Right cardiac atrium (tissue), 5 donors: ENCODE measurements at regions not wholly inside any gene's neighbourhood (a gene's known extent, or its start where the extent isn't known, plus 50 kb on each side); places are given as distances from the start of the nearest gene placed in this dataset.
A peak's percentile ranks its signal among the peaks of the same experiment; 100 is the strongest.
"Not testable (repeated sequence)": the region's sequence is repeated elsewhere in the genome, so short reads cannot be mapped to it uniquely, and the experiment has no call there.

Source experiments
- ATAC-seq, 2 donors: fragments of 200-7000 bp; cut with Tn5 transposase; one replicate each; pipeline versions ENCODE4 v1.8.0 to v1.9.1; 2020; ENCODE audit warnings: moderate library complexity in 2 of 2, mild to moderate bottlenecking in 1 of 2
- DNase-seq, 3 donors: peaks; one replicate each; pipeline ENCODE4 v3.0.0-alpha.2; 2020
- H3K27ac ChIP-seq: one replicate; pipeline ENCODE4 v1.5.1; 2013; ENCODE audit warnings: mild to moderate bottlenecking, low read length, control low read depth, moderate library complexity
- H3K27me3 ChIP-seq: one replicate; pipeline ENCODE4 v1.6.1; 2013; ENCODE audit not compliant: control insufficient read depth, insufficient read depth
- H3K4me1 ChIP-seq: one replicate; pipeline ENCODE4 v1.6.1; 2013; ENCODE audit warnings: low read length; ENCODE audit not compliant: control insufficient read depth, insufficient read depth
- H3K4me3 ChIP-seq: one replicate; pipeline ENCODE4 v1.5.1; 2013; ENCODE audit warnings: low read length, control low read depth
- H3K9me3 ChIP-seq: one replicate; pipeline ENCODE4 v1.6.1; 2013; ENCODE audit warnings: low read length; ENCODE audit not compliant: control insufficient read depth
- WGBS: extraction: QIAGEN DNeasy Blood & Tissue Kit; methylation state at CpG from one replicate; pipeline ENCODE4 v1.1.7; 2013; 5-methylcytosine and 5-hydroxymethylcytosine counted together
- intact Hi-C, 4 donors: fragments of 100-400 bp; cut with DNase I; formaldehyde crosslinking; loops; one replicate each; pipeline versions ENCODE4 v1.11.0 to v1.14.0; 2022 to 2023
- donor health status: healthy with polysubstance abuse.
- donor health status: DM: no; HTN: yes; CAD: no.
- donor health status: DM: no; HTN: no; CAD: no.
- donor health status: DM: no; HTN: yes; CAD: no; lungs with severe emphysema.
- donor health status: DM: yes; HTN: yes; CAD: no.

DNA sequence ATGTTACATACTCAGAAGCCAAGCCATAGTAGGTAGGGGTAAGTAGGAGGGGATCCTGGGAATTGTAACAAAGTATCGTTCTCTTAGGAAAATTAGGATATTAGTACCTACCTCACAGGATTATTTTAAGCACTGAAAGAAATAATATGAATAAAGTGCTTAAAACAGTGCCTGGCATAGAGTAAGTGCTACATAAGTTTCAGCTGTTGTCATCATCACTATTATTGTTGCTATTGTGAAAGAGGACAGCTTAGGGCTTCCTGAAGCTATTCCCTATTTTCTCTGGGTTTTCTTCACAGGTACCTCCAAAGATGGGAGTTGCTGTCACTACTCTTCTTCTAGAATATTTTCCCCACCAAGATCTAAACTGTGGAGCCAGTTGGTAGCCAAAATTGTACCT lies 443.7 kb upstream of the FGF16 start:
- H3K4me3 ChIP-seq, result no peak overlapping the region
- H3K27ac ChIP-seq, result no peak overlapping the region
- H3K9me3 ChIP-seq, result no peaks in the 10 kb centered on the region
- H3K27me3 ChIP-seq, result no peaks in the 10 kb centered on the region
- DNase-seq, result no peak
- intact Hi-C loops, result no loop called here
- WGBS, result 63% methylated on average over 1 of the region's 1 CpG
- H3K4me1 ChIP-seq, result no peaks in the 10 kb centered on the region
- no peak for ATAC-seq

DNA sequence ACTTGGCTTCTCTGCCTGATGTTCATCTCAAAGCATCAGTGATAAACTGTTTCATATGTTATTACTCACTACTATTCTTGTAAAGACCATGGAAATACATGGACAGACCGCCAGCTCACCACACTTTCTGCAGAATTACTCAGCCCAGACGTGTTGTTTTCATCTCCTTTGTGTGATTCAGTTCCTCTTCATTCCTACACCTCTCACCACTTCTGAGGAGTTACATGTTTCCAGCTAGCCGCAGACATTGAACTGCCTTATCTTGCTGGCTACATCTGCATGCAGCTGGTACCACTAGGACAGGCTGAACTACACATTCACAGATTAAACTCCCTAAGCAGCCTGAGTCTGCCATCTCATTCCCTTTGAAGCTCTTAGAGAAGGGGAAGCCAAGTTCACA lies 443.2 kb upstream of the FGF16 start:
- H3K27ac ChIP-seq, result no peak overlapping the region
- DNase-seq (no peak), ATAC-seq (no peak)
- no peaks in the 10 kb centered on the region for H3K4me1 ChIP-seq
- intact Hi-C loops, result no loop called here
- WGBS, result 43% methylated on average over 3 of the region's 3 CpGs
- no peak overlapping the region for H3K4me3 ChIP-seq
- H3K9me3 ChIP-seq, result no peaks in the 10 kb centered on the region
- H3K27me3 ChIP-seq, result no peaks in the 10 kb centered on the region

DNA sequence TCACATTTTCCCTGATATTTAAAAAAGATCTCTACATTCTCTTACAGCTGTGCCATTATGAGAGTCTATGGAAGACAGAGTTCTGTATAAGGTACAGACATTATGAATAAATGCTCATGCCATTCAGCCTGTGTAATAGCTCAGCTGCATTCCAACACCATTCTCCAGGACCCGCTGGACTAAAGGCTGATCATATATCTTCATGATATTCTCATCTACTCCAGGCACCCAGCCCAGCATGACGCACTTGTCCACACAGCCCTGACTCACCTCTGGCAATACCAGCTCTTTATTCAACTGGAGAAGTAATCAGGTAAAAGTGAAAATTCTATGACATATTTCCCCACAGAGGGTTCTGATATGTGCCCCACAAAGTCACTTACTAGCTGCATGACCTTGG lies 437.5 kb upstream of the FGF16 start:
- Histone ChIP-seq H3K27ac (no peak overlapping the region), H3K4me3 (no peak overlapping the region), H3K9me3 (no peaks in the 10 kb centered on the region), H3K27me3 (no peaks in the 10 kb centered on the region), H3K4me1 (no peaks in the 10 kb centered on the region)
- ATAC-seq (no peak), DNase-seq (no peak)
- intact Hi-C loops, result no loop called here
- 38% methylated on average over 2 of the region's 2 CpGs for WGBS

DNA sequence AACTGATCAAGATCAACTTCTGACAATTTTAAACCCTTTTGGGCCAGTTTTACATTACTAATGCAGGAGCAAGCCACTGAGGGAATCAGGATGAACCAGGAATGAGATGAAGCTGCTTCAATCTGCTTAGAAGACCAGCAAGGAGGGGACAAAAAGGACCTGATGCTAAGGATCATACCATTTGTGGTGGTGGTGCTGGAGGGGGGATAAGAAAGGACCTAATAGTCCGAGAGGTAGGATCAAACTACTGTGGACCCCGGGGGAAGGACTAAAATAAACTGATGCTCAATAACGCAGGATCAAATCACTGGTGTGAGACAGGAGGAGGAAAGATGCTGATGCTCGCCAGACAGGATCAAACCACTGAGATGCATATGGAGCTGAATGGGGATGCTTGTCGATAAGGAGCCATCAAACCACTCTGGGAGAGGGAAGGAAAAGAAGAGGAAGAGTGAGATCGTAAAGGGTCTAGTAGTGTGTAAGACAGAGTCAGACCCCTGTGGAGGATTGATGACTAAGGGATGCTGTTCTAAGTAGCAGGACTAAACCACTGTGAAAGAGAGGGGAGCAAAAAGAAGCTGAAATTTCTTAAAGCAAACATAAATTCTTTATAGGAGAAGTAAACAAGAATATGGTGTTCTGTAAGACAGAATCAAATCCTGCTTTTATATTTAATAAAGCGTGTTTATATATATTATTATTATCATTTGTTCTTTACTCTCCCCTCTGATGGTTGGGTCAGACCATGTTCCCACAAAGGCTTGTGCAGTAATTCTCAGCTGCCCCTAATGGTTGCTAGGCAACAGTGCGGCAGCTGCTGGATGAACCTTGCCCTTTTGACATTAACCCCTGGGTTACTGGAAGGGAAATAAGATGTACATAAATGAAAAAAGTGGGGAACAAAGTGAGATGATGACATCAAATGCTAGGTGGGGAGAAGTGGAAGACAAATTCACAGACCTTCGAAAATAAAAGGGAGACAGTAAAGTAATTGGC lies 432.5 kb upstream of the FGF16 start:
- H3K9me3 ChIP-seq, result no peaks in the 10 kb centered on the region
- H3K27me3 ChIP-seq, result no peaks in the 10 kb centered on the region
- H3K4me1 ChIP-seq, result peaks cover 1% of the 10 kb centered on the region
- intact Hi-C loops, result no loop called here
- DNase-seq, result no peak
- H3K4me3 ChIP-seq, result no peak overlapping the region
- ATAC-seq, result no peak
- no peak overlapping the region for H3K27ac ChIP-seq
- WGBS, result 18% methylated on average over 9 of the region's 9 CpGs

DNA sequence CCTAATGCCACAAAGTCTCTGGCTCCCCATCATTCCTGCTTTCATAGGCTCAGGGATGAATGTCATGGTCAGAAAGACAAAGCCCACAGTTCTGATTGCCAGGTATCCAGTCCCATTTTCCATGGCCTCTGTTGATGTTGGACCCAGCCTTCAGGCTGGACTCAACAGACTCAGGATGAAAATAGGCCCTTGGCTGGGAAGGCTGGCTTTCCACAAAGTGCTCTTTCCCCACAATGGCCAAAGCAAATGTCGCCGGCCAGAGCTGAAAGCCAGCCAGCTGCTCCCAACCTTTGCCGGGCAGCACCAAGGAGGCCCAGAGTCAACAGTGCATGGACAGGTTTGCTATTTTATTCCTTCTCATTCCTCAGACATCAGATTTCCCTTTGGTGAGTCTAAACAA lies 430.1 kb upstream of the FGF16 start:
- Histone ChIP-seq H3K27ac (no peak overlapping the region), H3K4me1 (peaks cover 1% of the 10 kb centered on the region), H3K27me3 (no peaks in the 10 kb centered on the region), H3K9me3 (no peaks in the 10 kb centered on the region), H3K4me3 (no peak overlapping the region)
- ATAC-seq (no peak), DNase-seq (no peak)
- intact Hi-C loops, result no loop called here
- WGBS, result 52% methylated on average over 3 of the region's 3 CpGs

DNA sequence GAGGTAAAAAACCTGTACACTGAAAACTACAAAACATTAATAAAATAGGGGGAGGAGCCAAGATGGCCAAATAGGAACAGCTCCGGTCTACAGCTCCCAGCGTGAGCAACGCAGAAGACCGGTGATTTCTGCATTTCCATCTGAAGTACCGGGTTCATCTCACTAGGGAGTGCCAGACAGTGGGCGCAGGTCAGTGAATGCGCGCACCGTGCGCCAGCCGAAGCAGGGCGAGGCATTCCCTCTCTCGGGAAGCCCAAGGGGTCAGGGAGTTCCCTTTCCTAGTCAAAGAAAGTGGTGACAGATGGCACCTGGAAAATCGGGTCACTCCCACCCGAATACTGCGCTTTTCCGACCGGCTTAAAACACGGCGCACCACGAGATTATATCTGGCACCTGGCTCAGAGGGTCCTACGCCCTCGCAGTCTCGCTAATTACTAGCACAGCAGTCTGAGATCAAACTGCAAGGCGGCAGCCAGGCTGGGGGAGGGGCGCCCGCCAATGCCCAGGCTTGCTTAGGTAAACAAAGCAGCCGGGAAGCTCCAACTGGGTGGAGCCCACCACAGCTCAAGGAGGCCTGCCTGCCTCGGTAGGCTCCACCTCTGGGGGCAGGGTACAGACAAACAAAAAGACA lies 400.9 kb upstream of the FGF16 start:
- peak in 2 of 3 donors; percentile 37 to 45 for DNase-seq
- H3K4me1 ChIP-seq, intact Hi-C loops, H3K9me3 ChIP-seq, H3K27me3 ChIP-seq, ATAC-seq, H3K27ac ChIP-seq, H3K4me3 ChIP-seq: not testable (repeated sequence)
- 2% methylated on average over 29 of the region's 29 CpGs for WGBS

DNA sequence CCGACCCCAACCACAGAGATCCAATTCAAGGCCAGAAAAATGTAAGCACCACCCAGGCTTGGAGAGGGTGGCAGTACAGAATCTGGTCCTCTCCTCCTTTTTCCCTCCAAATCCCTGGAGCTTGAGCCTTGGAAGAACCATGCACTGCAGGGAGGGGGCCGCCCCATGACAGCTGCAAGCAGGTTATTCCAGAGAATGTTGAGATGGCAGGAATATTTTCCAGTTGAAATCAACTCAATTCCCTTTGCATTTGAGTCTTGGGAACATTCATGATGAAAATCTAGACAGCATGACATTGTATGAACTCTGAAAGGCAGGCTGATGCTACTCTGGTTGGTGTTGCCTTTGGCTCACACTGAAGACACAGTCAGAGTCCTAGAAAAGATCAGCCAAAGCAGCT lies 386.6 kb upstream of the FGF16 start:
- Histone ChIP-seq H3K9me3 (no peaks in the 10 kb centered on the region), H3K4me3 (no peak overlapping the region), H3K27me3 (no peaks in the 10 kb centered on the region), H3K4me1 (no peaks in the 10 kb centered on the region), H3K27ac (no peak overlapping the region)
- no peak for ATAC-seq
- intact Hi-C loops, result no loop called here
- DNase-seq, result peak in 2 of 3 donors; percentile 24 to 44
- 62% methylated on average over 2 of the region's 2 CpGs for WGBS

DNA sequence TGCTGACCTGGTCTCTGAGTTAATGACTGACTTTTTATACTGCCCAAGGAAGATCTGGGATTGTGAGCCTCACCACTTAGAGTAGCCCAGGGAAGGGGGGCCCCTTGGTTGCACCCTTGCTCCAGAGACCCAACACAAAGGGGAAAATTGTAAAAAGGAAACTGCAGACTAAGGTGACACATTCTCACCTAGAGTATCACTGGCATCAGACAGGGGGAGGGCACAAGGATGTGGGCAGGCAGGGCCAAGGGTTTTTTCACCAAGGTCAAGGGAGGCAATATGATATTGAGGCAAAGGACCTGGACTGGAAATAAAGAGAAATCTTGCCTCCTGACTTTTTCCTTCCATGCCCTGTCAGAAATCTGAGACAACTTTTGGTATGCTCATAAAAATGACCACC lies 386.2 kb upstream of the FGF16 start:
- intact Hi-C loops, result no loop called here
- no peaks in the 10 kb centered on the region for H3K4me1 ChIP-seq
- H3K4me3 ChIP-seq, result no peak overlapping the region
- ATAC-seq (no peak), DNase-seq (peak in 1 of 3 donors; percentile 19)
- H3K9me3 ChIP-seq, result no peaks in the 10 kb centered on the region
- H3K27me3 ChIP-seq, result no peaks in the 10 kb centered on the region
- no peak overlapping the region for H3K27ac ChIP-seq

DNA sequence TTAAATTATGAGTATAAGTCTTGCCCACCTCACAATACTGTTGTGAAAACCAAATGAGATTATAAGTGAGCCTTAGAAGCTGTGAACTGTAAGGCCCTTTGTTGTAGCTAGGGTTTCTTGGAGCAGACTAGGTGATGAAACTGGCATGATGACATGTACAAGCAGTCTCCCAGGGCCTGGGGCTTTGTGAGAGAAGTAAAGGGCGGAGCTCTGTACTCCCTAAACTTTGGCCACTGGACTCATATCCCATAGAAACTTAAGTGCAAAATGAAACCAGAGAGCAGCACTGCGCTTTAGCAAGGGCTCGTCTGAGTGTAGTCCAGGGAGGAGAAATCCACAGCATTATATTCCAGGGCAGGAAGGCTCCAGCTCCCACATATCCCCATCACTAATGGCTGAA lies 385.6 kb upstream of the FGF16 start:
- Histone ChIP-seq H3K9me3 (no peaks in the 10 kb centered on the region), H3K27ac (no peak overlapping the region), H3K4me1 (no peaks in the 10 kb centered on the region), H3K27me3 (no peaks in the 10 kb centered on the region), H3K4me3 (no peak overlapping the region)
- DNase-seq, result peak in 2 of 3 donors; percentile 25 to 60
- peak; percentile 74 to 93 for ATAC-seq
- 63% methylated on average over 3 of the region's 3 CpGs for whole genome bisulfite sequencing
- intact Hi-C loops, result no loop called here

DNA sequence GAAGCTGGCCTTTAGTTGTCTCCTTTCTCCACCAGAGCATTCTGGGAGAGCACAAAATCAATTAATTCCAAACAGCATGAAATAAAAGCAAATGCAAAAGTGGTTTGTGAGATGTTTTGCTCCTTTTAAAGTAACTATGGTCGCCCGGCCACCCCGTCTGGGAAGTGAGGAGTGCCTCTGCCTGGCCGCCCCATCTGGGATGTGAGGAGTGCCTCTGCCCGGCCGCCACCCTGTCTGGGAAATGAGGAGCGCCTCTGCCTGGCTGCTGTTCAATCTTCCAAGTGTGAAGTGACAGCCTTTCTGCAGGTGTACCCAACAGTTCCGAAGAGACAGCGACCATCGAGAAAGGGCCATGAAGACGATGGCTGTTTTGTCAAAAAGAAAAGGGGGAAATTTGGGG lies 381.3 kb upstream of the FGF16 start:
- no peak overlapping the region for H3K4me3 ChIP-seq
- no peaks in the 10 kb centered on the region for H3K4me1 ChIP-seq
- H3K9me3 ChIP-seq, result no peaks in the 10 kb centered on the region
- intact Hi-C loops, result no loop called here
- H3K27ac ChIP-seq, result no peak overlapping the region
- no peak for ATAC-seq
- WGBS, result 79% methylated on average over 11 of the region's 11 CpGs
- H3K27me3 ChIP-seq, result no peaks in the 10 kb centered on the region
- peak in 1 of 3 donors; percentile 15 for DNase-seq

DNA sequence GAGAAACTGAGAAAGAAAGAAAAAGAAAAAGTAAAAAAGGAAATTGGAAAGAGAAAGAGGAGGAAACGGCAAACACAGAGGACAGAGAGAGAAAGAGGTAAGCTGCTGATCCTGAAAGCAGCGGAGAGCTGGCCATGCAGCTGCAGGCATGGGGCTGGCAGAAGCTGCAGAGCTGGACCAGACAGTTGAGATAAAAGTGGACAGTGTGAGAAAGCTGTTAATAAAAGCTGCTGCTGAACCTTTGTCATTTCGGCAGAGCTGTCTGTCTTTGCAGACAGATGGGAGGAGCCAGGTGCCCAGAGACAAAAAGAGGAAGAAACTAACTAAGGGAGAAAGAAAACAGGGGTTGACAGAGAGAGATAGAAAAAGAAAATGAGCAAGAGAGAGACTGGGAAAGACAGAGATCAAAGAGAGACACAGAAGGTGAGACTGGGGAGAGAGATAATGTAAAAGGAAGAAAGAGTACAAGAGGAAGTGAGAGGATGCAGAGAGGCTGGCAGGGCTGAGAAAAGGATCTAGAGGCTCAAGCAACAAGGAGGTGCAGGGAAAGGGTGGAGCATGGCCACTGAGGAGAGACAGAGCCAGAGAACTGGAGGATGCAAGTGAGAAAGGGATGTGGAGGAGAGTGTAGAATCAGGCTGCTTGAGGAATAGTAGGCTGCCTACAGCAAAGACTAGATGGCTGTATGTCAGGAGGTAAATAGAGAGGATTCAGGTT lies 376.8 kb upstream of the FGF16 start:
- ATAC-seq (no peak), DNase-seq (peak in 2 of 3 donors; percentile 12 to 17)
- no peak overlapping the region for H3K27ac ChIP-seq
- intact Hi-C loops, result no loop called here
- H3K9me3 ChIP-seq, result no peaks in the 10 kb centered on the region
- H3K4me3 ChIP-seq, result no peak overlapping the region
- no peaks in the 10 kb centered on the region for H3K4me1 ChIP-seq
- no peaks in the 10 kb centered on the region for H3K27me3 ChIP-seq
- WGBS, result 10% methylated on average over 3 of the region's 3 CpGs
